GM12865 (cell line): ENCODE measurements at regions not wholly inside any gene's neighbourhood (a gene's known extent, or its start where the extent isn't known, plus 50 kb on each side); places are given as distances from the start of the nearest gene placed in this dataset.

Source experiments
- DNase-seq: peaks from one replicate; pipeline ENCODE4 v3.0.0; 2010; ENCODE audit warnings: low read depth
- H3K4me3 ChIP-seq: 2 replicates; pipeline ENCODE4 v1.5.1; 2011; ENCODE audit warnings: mild to moderate bottlenecking, low read depth, low read length, control low read depth
- CTCF ChIP-seq: IDR thresholded peaks from 2 replicates; pipeline ENCODE4 v1.5.1; 2011; ENCODE audit warnings: low read length, control low read depth, low read depth, inconsistent platforms; ENCODE audit not compliant: insufficient read depth; ENCODE audit errors: missing control alignments

DNA sequence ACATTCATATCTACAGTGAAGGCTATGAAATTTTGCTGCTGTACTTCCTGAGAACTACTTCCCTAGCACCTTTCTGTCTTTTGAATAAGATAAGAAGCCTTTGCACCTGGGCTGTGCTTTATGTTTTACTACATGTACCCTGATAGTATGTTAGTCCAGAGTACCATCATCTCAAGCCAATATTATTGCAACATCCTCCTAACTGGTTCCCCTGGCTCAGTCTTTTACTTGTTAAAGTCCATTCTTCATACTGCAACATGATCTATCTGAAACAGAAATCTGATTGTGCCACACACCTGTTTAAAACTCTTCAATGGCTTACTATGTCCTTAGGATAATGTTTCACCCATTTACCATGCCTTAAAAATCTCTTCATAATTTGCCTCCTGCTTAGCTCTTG, 102.3 kb downstream of the AGTR2 start:
- H3K4me3 ChIP-seq: no peak overlapping the region
- no peak for DNase-seq

DNA sequence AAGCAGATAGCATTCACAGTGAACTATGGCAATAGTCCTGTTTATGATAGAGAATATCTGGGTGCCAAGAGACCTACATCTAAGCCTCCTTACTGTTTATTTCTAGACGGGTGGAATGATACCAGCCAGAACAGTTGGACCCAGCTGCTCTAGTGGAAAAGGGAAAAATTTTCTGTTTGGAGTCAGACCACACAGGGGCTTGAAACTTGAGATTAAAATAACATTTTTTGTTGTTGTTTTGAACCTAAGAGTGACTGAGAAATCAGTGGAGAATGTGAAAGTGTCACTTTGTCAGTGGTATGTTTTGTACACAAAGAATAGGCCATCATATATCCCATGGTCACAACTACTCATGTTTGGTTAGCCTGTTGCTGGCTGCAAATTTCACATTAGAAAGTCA, 105.7 kb downstream of the AGTR2 start:
- no peak overlapping the region for H3K4me3 ChIP-seq
- TF ChIP-seq CTCF: no peak
- no peak for DNase-seq

More for the DNA sequence above, 102.3 kb downstream of the AGTR2 start:
- no peak for TF ChIP-seq CTCF

- no peak for TF ChIP-seq CTCF
- no peak overlapping the region for H3K4me3 ChIP-seq
- DNase-seq: no peak
Observed at GRCh38 chrX:116277351-116278225, 107.0 kb downstream of the AGTR2 start.

- no peak for DNase-seq
- TF ChIP-seq CTCF: no peak
- no peak overlapping the region for H3K4me3 ChIP-seq
Observed at GRCh38 chrX:116278826-116279225, 108.3 kb downstream of the AGTR2 start.

GRCh38 chrX:116281106-116281505, 110.6 kb downstream of the AGTR2 start:
- no peak for DNase-seq
- H3K4me3 ChIP-seq: no peak overlapping the region
- TF ChIP-seq CTCF: no peak

DNA sequence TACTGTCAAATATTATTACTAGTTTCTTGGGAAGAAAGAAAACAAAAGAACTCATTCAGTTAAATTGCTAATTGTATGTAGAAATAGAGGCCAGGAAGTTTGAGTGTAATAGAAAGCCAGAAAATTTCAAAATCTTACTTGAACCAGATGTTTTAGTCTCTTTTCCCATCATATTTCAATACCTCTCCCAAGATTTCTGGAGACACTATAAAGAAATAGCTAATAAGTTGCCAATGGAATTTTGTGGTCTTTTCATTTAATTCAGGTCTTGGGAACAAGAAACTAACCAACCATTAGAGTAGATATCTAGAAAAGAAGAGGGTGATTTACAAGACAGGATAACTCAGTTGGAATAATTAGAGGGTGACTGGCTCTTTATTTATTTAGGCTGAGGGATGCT, 112.2 kb downstream of the AGTR2 start:
- TF ChIP-seq CTCF: no peak
- no peak overlapping the region for H3K4me3 ChIP-seq
- no peak for DNase-seq

DNA sequence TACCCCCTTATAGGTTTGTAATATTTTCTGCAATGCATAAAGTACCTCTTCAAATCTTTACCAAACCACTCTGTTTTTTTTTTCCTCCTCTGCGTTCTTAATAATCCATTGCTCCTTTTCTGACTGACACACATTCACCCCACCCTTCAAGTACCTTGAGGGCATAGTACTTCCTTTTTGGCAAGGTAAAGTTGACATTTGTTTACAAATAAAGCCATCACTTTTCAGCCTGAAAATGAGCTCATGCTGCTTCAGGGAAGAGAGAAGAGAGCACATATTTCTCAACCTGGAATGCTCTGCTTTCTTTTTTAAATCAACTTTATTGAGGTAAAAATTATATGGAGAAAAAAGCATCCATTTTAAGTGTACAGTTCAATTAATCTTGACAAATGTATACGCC, 113.9 kb downstream of the AGTR2 start:
- H3K4me3 ChIP-seq: no peak overlapping the region
- no peak for DNase-seq

More for the DNA sequence above, 113.9 kb downstream of the AGTR2 start:
- no peak for TF ChIP-seq CTCF
